Esophagus mucosa (tissue), 1 donor: ENCODE measurements at regions not wholly inside any gene's neighbourhood (a gene's known extent, or its start where the extent isn't known, plus 50 kb on each side); places are given as distances from the start of the nearest gene placed in this dataset.

ENCODE experiments used
- ATAC-seq: fragments of 200-7000 bp; cut with Tn5 transposase; one replicate; pipeline ENCODE4 v1.9.1; 2020
- donor health status: DM: yes; HTN: yes; CAD: no.

DNA sequence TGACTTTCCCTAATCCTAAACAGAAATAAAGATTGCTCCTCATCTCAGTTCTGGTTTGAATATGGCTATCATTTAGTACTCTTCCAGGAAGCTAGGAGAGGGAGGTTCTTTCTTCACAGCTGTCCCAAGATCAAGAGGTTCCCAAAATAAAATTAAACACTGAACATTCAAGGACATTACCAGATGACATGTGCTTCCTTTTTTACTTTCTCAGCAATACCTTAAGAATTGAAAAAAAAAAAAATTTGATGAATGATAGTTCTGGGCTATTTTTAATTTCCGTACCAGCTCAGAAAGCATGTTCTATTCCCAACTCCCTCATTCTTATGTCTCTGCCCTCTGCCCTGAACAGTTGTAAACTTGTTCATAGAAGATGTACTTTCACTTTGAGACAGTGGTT, 61.7 kb upstream of the MYL1 start:
- ATAC-seq, result no peak

DNA sequence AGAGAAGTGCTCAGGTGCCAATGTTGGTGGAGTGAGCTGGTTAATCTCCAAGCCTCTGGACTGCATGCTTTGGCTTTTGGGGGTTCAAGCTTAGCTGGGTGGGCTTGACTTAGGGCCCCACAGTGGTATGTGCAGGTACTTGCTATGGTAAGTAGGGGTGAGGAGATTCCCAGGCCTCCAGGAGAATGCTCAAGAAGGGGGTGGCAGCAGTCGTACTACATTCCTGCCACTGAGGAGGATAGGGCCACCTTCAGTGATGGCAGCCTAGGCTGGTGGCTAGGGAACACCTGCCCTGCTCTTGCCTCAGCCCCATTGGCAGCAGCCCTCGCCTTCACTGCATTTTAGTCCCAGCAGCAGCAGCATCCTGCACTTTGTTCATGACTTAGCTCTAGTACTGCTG, 55.6 kb upstream of the MYL1 start:
- no peak for ATAC-seq

DNA sequence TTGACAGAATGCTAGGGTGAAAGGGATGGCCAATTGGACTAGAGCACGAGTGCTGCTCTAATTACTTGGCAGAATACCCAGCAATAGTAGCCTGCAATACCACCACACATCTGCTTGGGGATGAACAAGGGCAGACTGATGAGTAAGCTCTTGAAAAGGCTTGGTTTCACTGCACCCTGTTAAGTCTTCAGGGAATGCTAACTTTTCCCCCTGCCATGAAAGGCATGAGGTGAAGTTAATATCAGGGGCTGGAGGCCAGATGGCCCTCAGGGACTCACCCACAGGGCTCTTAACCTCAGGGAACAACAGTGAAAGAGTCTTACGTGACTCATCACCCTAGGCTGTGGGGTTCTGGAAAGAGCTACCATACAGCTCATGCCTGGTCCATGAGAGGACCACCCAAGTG, 51.7 kb upstream of the MYL1 start:
- ATAC-seq, result no peak

DNA sequence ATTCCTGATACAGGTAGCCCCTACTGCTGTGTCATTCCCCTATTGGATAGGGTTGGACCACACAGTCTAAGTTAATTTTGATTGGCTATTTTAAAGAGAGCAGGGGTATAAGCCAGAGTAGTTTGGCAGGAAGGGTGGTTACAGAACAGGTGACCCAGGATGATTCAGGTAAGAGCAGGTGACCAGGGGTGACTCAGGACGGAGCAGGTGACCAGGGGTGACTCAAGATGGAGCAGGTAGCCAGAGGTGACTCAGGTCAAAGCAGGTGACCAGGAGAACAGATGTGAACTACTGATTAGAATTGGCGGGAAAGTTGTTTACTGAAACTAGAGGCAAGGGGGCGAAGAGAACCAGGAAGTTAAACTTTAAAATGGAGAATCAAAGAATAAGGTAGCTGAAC, 50.5 kb upstream of the MYL1 start:
- ATAC-seq, result peak; percentile 48
